NCI-H524 (cell line): ENCODE measurements at regions not wholly inside any gene's neighbourhood (a gene's known extent, or its start where the extent isn't known, plus 50 kb on each side); places are given as distances from the start of the nearest gene placed in this dataset.
A peak's percentile ranks its signal among the peaks of the same experiment; 100 is the strongest.

Experiments used
- DNase-seq, 2 experiments: peaks; one replicate each; lab custom pipeline; 2025; lab: John Stamatoyannopoulos, UW

- peak in 1 of 2 experiments; percentile 5 for DNase-seq
Measured at GRCh38 chr16:47026947-47027346, 53.5 kb upstream of the DNAJA2 start.

GRCh38 chr16:47026492-47026891 lies 53.0 kb upstream of the DNAJA2 start:
- no peak for DNase-seq

DNA sequence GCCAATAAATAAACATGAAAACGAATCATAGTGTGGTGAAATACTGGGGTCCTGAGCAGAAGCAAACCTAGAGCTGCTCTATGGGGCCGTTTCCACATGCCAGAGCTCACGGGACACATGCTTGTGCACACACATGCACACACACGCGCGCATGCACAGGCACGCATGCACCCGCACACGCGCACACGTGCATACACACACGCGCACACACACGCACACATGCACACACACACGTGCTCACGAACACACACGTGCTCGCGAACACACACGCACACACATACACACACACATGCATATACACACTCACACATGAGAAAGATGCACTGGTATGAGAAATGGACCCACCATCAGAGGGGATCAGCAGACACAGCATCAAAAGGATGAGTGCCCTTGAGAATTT lies 52.2 kb upstream of the DNAJA2 start:
- no peak for DNase-seq
